Spleen (tissue), 7 donors: ENCODE measurements at regions not wholly inside any gene's neighbourhood (a gene's known extent, or its start where the extent isn't known, plus 50 kb on each side); places are given as distances from the start of the nearest gene placed in this dataset.

Experiments
- CTCF ChIP-seq, 11 experiments: fragments of 200-600 bp in 7 of 11; fragments of 450-650 bp in 4 of 11; sonication (generic) in 4 of 11; IDR thresholded peaks in 8 of 11; conservative IDR thresholded peaks in 3 of 11; 1 replicate in 7 of 11; 2 replicates in 4 of 11; pipeline versions ENCODE4 v1.4.0 to v1.8.0; 2016 to 2021; ENCODE audit warnings: antibody characterized with exemption in 11 of 11, inconsistent platforms in 4 of 11, mild to moderate bottlenecking in 1 of 11
- POLR2AphosphoS5 ChIP-seq, 3 donors: sonication (generic); formaldehyde crosslinking; IDR thresholded peaks; one replicate each; pipeline ENCODE4 v1.5.1; 2017; ENCODE audit warnings: antibody characterized with exemption in 3 of 3
- donor health status: DM: no; HTN: no; CAD: no; lungs with moderate emphysema.
- donor health status: DM: no; HTN: no; CAD: no.
- donor health status: DM: no; HTN: no; CAD: no.

- TF ChIP-seq CTCF (IDR thresholded peaks at IDR 0.05 in 8 of 11, conservative IDR thresholded peaks at IDR 0.05 in 3 of 11), result no peak
- TF ChIP-seq POLR2AphosphoS5 (IDR thresholded peaks at IDR 0.05), result no peak
Observed at GRCh38 chr9:107669422-107669821, 179.9 kb upstream of the KLF4 start.
